ENCODE measurements at regions not wholly inside any gene's neighbourhood (a gene's known extent, or its start where the extent isn't known, plus 50 kb on each side); places are given as distances from the start of the nearest gene placed in this dataset.

GRCh38 chr13:111548301-111548700, 227.9 kb downstream of the TEX29 start:
- Histone ChIP-seq H3K27me3 (replicated peaks; ENCODE audit: insufficient read depth, low read depth, low read length, poor library complexity) (peaks cover 10% of the 10 kb centered on the region), H3K4me1 (ENCODE audit: insufficient read depth, low read length, poor library complexity, severe bottlenecking) (no peaks in the 10 kb centered on the region), H3K4me3 (ENCODE audit: low read depth, low read length, poor library complexity, severe bottlenecking) (no peak overlapping the region), H3K36me3 (ENCODE audit: insufficient read depth, low read length, poor library complexity, severe bottlenecking) (no peaks in the 10 kb centered on the region), H3K27ac (ENCODE audit: low read depth, low read length, poor library complexity, severe bottlenecking) (no peak overlapping the region), H3K9me3 (ENCODE audit: low read depth, low read length, poor library complexity, severe bottlenecking) (no peaks in the 10 kb centered on the region)
- ChIA-PET CTCF (no interaction called here), POLR2A (ENCODE audit: low non-redundant PET) (no interaction called here)
- no TSS peak for BruUV-seq (replicated peaks)
- intact Hi-C loops (cut with micrococcal nuclease; ENCODE audit: unreplicated experiment) = no loop called here
- no peak for DNase-seq (ENCODE audit: low spot score)
- TF ChIP-seq CTCF (conservative IDR thresholded peaks at IDR 0.05; ENCODE audit: low read depth, low read length) = no peak
- no peak for TF ChIP-seq EZH2 (IDR thresholded peaks at IDR 0.05; ENCODE audit: borderline replicate concordance, low read depth, low read length, poor library complexity, severe bottlenecking)

- no peak for TF ChIP-seq EZH2 (IDR thresholded peaks at IDR 0.05; ENCODE audit: borderline replicate concordance, low read depth, low read length, poor library complexity, severe bottlenecking)
- H3K27ac ChIP-seq (ENCODE audit: low read depth, low read length, poor library complexity, severe bottlenecking) = no peak overlapping the region
- peaks cover 10% of the 10 kb centered on the region for H3K27me3 ChIP-seq (replicated peaks; ENCODE audit: insufficient read depth, low read depth, low read length, poor library complexity)
- no peaks in the 10 kb centered on the region for H3K9me3 ChIP-seq (ENCODE audit: low read depth, low read length, poor library complexity, severe bottlenecking)
- ChIA-PET CTCF (no interaction called here), POLR2A (ENCODE audit: low non-redundant PET) (no interaction called here)
- no peaks in the 10 kb centered on the region for H3K36me3 ChIP-seq (ENCODE audit: insufficient read depth, low read length, poor library complexity, severe bottlenecking)
- H3K4me3 ChIP-seq (ENCODE audit: low read depth, low read length, poor library complexity, severe bottlenecking) = no peak overlapping the region
- BruUV-seq (replicated peaks) = no TSS peak
- intact Hi-C loops (cut with micrococcal nuclease; ENCODE audit: unreplicated experiment) = no loop called here
- no peak for DNase-seq (ENCODE audit: low spot score)
- H3K4me1 ChIP-seq (ENCODE audit: insufficient read depth, low read length, poor library complexity, severe bottlenecking) = no peaks in the 10 kb centered on the region
Observed at GRCh38 chr13:111548805-111549204, 228.4 kb downstream of the TEX29 start.

GRCh38 chr13:111549464-111549863, 229.0 kb downstream of the TEX29 start:
- Histone ChIP-seq H3K4me3 (ENCODE audit: low read depth, low read length, poor library complexity, severe bottlenecking) (no peak overlapping the region), H3K9me3 (ENCODE audit: low read depth, low read length, poor library complexity, severe bottlenecking) (no peaks in the 10 kb centered on the region), H3K4me1 (ENCODE audit: insufficient read depth, low read length, poor library complexity, severe bottlenecking) (no peaks in the 10 kb centered on the region), H3K27me3 (replicated peaks; ENCODE audit: insufficient read depth, low read depth, low read length, poor library complexity) (peaks cover 10% of the 10 kb centered on the region), H3K27ac (ENCODE audit: low read depth, low read length, poor library complexity, severe bottlenecking) (no peak overlapping the region), H3K36me3 (ENCODE audit: insufficient read depth, low read length, poor library complexity, severe bottlenecking) (no peaks in the 10 kb centered on the region)
- intact Hi-C loops (cut with micrococcal nuclease; ENCODE audit: unreplicated experiment) = no loop called here
- TF ChIP-seq EZH2 (IDR thresholded peaks at IDR 0.05; ENCODE audit: borderline replicate concordance, low read depth, low read length, poor library complexity, severe bottlenecking) = no peak
- POLR2A ChIA-PET (ENCODE audit: low non-redundant PET) = no interaction called here
- BruUV-seq (replicated peaks) = no TSS peak
- CTCF ChIA-PET = no interaction called here
- no peak for DNase-seq (ENCODE audit: low spot score)

- Histone ChIP-seq H3K4me1 (ENCODE audit: insufficient read depth, low read length, poor library complexity, severe bottlenecking) (no peaks in the 10 kb centered on the region), H3K36me3 (ENCODE audit: insufficient read depth, low read length, poor library complexity, severe bottlenecking) (no peaks in the 10 kb centered on the region), H3K4me3 (ENCODE audit: low read depth, low read length, poor library complexity, severe bottlenecking) (no peak overlapping the region), H3K27ac (ENCODE audit: low read depth, low read length, poor library complexity, severe bottlenecking) (no peak overlapping the region), H3K9me3 (ENCODE audit: low read depth, low read length, poor library complexity, severe bottlenecking) (no peaks in the 10 kb centered on the region), H3K27me3 (replicated peaks; ENCODE audit: insufficient read depth, low read depth, low read length, poor library complexity) (peaks cover 10% of the 10 kb centered on the region)
- ChIA-PET POLR2A (ENCODE audit: low non-redundant PET) (no interaction called here), CTCF (no interaction called here)
- DNase-seq (ENCODE audit: low spot score) = no peak
- intact Hi-C loops (cut with micrococcal nuclease; ENCODE audit: unreplicated experiment) = no loop called here
- TF ChIP-seq CTCF (conservative IDR thresholded peaks at IDR 0.05; ENCODE audit: low read depth, low read length) (no peak), EZH2 (IDR thresholded peaks at IDR 0.05; ENCODE audit: borderline replicate concordance, low read depth, low read length, poor library complexity, severe bottlenecking) (no peak)
- BruUV-seq (replicated peaks) = no TSS peak
Observed at GRCh38 chr13:111550062-111550461, 229.6 kb downstream of the TEX29 start.
